Mucosa of rectum (tissue), 2 donors: ENCODE measurements at regions not wholly inside any gene's neighbourhood (a gene's known extent, or its start where the extent isn't known, plus 50 kb on each side); places are given as distances from the start of the nearest gene placed in this dataset.
"Not testable (repeated sequence)": the region's sequence is repeated elsewhere in the genome, so short reads cannot be mapped to it uniquely, and the experiment has no call there.

ENCODE experiments used
- H3K27ac ChIP-seq, 2 donors: one replicate each; pipeline ENCODE4 v1.7.0; 2013; ENCODE audit warnings: inconsistent platforms in 2 of 2, low read depth in 2 of 2, low read length in 2 of 2
- H3K27me3 ChIP-seq, 2 donors: one replicate each; pipeline ENCODE4 v1.7.0; 2013; ENCODE audit warnings: low read length in 2 of 2; ENCODE audit not compliant: control insufficient read depth in 2 of 2, insufficient read depth in 2 of 2
- H3K36me3 ChIP-seq, 2 donors: one replicate each; pipeline ENCODE4 v1.7.0; 2013; ENCODE audit warnings: low read length in 2 of 2; ENCODE audit not compliant: control insufficient read depth in 2 of 2, insufficient read depth in 2 of 2
- H3K4me1 ChIP-seq, 2 donors: one replicate each; pipeline ENCODE4 v1.7.0; 2013; ENCODE audit warnings: low read length in 2 of 2, mild to moderate bottlenecking in 1 of 2; ENCODE audit not compliant: control insufficient read depth in 2 of 2, insufficient read depth in 2 of 2
- H3K4me3 ChIP-seq, 2 donors: one replicate each; pipeline ENCODE4 v1.7.0; 2013; ENCODE audit warnings: low read length in 2 of 2
- H3K9ac ChIP-seq, 2 donors: one replicate each; pipeline ENCODE4 v1.7.0; 2013; ENCODE audit warnings: low read length in 2 of 2, low read depth in 1 of 2, mild to moderate bottlenecking in 1 of 2
- H3K9me3 ChIP-seq, 2 donors: one replicate each; pipeline ENCODE4 v1.7.0; 2013; ENCODE audit warnings: low read length in 2 of 2; ENCODE audit not compliant: control insufficient read depth in 2 of 2
- donor health status: healthy.
- donor health status: Normal muscosa, but diverticular disease.

- Histone ChIP-seq H3K27me3 (no peaks in the 10 kb centered on the region), H3K9ac (no peak overlapping the region), H3K27ac (no peak overlapping the region), H3K4me1 (no peaks in the 10 kb centered on the region), H3K36me3 (no peaks in the 10 kb centered on the region), H3K4me3 (no peak overlapping the region), H3K9me3 (no peaks in the 10 kb centered on the region)
Measured at GRCh38 chr22:23500508-23501260, 79.4 kb downstream of the IGLL1 start.

GRCh38 chr22:23499845-23500500 is 80.1 kb downstream of the IGLL1 start:
- H3K27me3 ChIP-seq: no peaks in the 10 kb centered on the region
- H3K4me1 ChIP-seq: no peaks in the 10 kb centered on the region
- H3K9ac ChIP-seq: no peak overlapping the region
- no peak overlapping the region for H3K27ac ChIP-seq
- H3K36me3 ChIP-seq: no peaks in the 10 kb centered on the region
- no peaks in the 10 kb centered on the region for H3K9me3 ChIP-seq
- H3K4me3 ChIP-seq: no peak overlapping the region

DNA sequence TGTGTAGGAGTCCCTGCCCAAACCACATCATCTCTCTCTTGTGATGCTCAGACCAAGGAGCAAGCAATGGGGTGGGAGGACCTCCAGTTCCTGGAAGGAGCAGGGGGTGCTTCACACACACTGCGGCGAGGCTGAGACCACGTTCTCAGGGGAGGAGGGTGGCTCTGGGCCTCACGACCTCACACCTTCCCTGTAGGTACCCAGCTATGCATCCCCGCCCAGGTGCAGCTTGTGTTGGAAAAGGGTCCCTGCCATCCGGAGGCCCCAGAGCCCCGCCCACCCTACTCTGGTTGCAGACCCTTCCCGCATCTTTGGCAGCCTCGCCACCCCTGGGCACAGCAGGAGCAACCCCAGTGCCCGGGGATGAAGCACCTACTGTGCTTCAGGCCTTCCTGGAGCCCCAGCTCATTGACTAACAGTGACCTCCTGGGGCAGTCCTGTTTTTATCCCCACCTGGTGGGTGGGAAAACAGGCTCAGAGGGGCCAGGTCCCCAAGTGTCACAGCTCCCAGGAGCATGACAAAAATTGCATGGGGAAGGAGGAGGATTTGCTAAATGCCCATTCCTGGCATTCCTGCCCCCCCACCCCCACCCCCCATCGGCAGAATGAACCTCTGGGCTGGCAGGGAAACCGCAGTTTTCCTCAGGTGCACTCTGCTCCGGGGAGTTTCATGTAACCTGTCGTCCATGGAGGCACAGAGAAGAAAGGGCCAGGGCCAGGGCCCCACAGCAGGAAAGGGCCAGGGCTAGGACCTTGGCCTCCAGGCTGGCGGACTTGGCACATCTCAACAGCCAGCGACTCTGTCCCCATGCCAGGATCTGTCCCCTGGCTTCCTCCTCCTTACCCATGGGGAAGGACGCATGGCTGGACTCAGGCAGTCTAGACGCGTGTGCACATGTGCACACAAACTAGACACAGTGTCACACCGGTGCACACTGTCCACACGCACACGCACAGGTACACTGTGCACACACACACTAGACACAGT is 81.0 kb downstream of the IGLL1 start:
- Histone ChIP-seq H3K4me1 (no peaks in the 10 kb centered on the region), H3K27ac (no peak overlapping the region), H3K9me3 (no peaks in the 10 kb centered on the region), H3K27me3 (no peaks in the 10 kb centered on the region), H3K9ac (no peak overlapping the region), H3K36me3 (no peaks in the 10 kb centered on the region), H3K4me3 (no peak overlapping the region)

DNA sequence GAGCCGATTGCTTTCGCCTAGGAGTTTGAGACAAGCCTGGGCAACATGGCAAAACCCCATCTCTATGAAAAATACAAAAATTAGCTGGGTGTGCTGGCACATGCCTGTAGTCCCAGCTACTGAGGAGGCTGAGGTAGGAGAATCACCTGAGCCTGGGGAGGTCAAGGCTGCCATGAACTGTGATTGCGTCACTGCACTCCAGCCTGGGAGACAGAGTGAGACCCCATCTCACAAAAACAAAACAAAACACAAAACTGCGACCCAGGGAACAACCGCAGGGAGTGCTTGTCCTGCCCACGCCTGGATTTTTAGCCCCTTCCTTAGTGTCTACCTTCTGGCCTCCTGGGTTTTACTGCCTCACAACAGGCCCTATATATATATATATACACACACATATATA is 82.2 kb downstream of the IGLL1 start:
- not testable (repeated sequence) for H3K4me3 ChIP-seq, H3K36me3 ChIP-seq, H3K27me3 ChIP-seq, H3K27ac ChIP-seq, H3K4me1 ChIP-seq, H3K9me3 ChIP-seq, H3K9ac ChIP-seq

GRCh38 chr22:23497016-23497885 is 82.8 kb downstream of the IGLL1 start:
- Histone ChIP-seq H3K4me3 (no peak overlapping the region), H3K27me3 (no peaks in the 10 kb centered on the region), H3K9ac (no peak overlapping the region), H3K27ac (no peak overlapping the region), H3K36me3 (no peaks in the 10 kb centered on the region), H3K4me1 (no peaks in the 10 kb centered on the region), H3K9me3 (no peaks in the 10 kb centered on the region)

GRCh38 chr22:23496445-23496833 is 83.7 kb downstream of the IGLL1 start:
- H3K9ac ChIP-seq: no peak overlapping the region
- H3K36me3 ChIP-seq: no peaks in the 10 kb centered on the region
- no peaks in the 10 kb centered on the region for H3K4me1 ChIP-seq

GRCh38 chr22:23495614-23496444 is 84.3 kb downstream of the IGLL1 start:
- H3K9me3 ChIP-seq: no peaks in the 10 kb centered on the region
- H3K27me3 ChIP-seq: no peaks in the 10 kb centered on the region
- no peaks in the 10 kb centered on the region for H3K4me1 ChIP-seq
- no peak overlapping the region for H3K27ac ChIP-seq
- H3K4me3 ChIP-seq: no peak overlapping the region
- H3K9ac ChIP-seq: no peak overlapping the region
- no peaks in the 10 kb centered on the region for H3K36me3 ChIP-seq

More at GRCh38 chr22:23496445-23496833, 83.7 kb downstream of the IGLL1 start:
- Histone ChIP-seq H3K9me3 (no peaks in the 10 kb centered on the region), H3K27me3 (no peaks in the 10 kb centered on the region), H3K4me3 (no peak overlapping the region), H3K27ac (no peak overlapping the region)

- H3K9ac ChIP-seq: no peak overlapping the region
- H3K4me1 ChIP-seq: no peaks in the 10 kb centered on the region
- no peak overlapping the region for H3K27ac ChIP-seq
- H3K27me3 ChIP-seq: no peaks in the 10 kb centered on the region
- H3K36me3 ChIP-seq: no peaks in the 10 kb centered on the region
- H3K9me3 ChIP-seq: no peaks in the 10 kb centered on the region
- no peak overlapping the region for H3K4me3 ChIP-seq
Measured at GRCh38 chr22:23494930-23495266, 85.2 kb downstream of the IGLL1 start.

DNA sequence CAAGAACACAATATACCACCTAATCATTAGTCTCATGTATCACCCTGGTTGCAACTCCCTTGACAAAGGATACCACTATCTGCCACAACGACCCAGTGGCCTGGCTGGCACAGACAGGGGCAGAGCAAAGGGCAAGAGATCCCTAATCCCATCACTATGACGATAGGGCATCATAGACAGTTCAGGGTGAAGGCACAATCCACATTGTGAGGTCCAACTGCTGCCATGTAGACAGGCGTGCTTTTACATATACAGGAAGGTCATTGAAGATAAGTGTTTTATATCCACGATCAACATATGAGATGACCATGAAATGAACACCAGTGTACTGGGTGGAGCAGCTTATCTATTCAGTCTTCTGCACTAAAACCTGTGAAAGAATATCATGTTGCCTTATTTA is 94.6 kb downstream of the IGLL1 start:
- Histone ChIP-seq H3K27me3 (no peaks in the 10 kb centered on the region), H3K4me1 (no peaks in the 10 kb centered on the region), H3K36me3 (no peaks in the 10 kb centered on the region), H3K4me3 (no peak overlapping the region), H3K27ac (no peak overlapping the region), H3K9ac (no peak overlapping the region), H3K9me3 (no peaks in the 10 kb centered on the region)
